B cell (primary cell): ENCODE measurements at regions not wholly inside any gene's neighbourhood (a gene's known extent, or its start where the extent isn't known, plus 50 kb on each side); places are given as distances from the start of the nearest gene placed in this dataset.

Experiments
- ATAC-seq: fragments of 200-7000 bp; cut with Tn5 transposase; one replicate; pipeline ENCODE4 v1.10.0; 2021; ENCODE audit warnings: low read depth, mild to moderate bottlenecking, moderate number of reproducible peaks, moderate library complexity
- CTCF ChIA-PET: fragments of 350-600 bp; sonication (Branson Sonifier 250); formaldehyde crosslinking; loops from one replicate; lab custom pipeline; 2021; ENCODE audit warnings: antibody characterized with exemption, inconsistent platforms; lab: Charles Lee
- POLR2A ChIA-PET: fragments of 350-600 bp; sonication (Branson Sonifier 250); formaldehyde crosslinking; loops from one replicate; lab custom pipeline; 2021; ENCODE audit warnings: antibody characterized with exemption; lab: Charles Lee
- DNase-seq: peaks from one replicate; pipeline ENCODE4 v3.0.0; 2013
- H2AFZ ChIP-seq: 2 replicates; pipeline ENCODE4 v1.6.1; 2012; ENCODE audit warnings: mild to moderate bottlenecking, low read depth, low read length; ENCODE audit not compliant: insufficient read depth, poor library complexity, severe bottlenecking
- H3K27ac ChIP-seq, 2 donors: 1 replicate in 1 of 2; 2 replicates in 1 of 2; pipeline ENCODE4 v1.5.1; 2012 to 2013; ENCODE audit warnings: low read length in 2 of 2, mild to moderate bottlenecking in 2 of 2, moderate library complexity in 1 of 2
- H3K27me3 ChIP-seq, 4 experiments: fragments of 200-600 bp in 1 of 4; sonication (generic) in 1 of 4; replicated peaks in 1 of 4; 1 replicate in 2 of 4; 2 replicates in 2 of 4; pipeline versions ENCODE4 v1.6.1 to v1.7.0; 2013 to 2016; ENCODE audit warnings: low read length in 3 of 4, mild to moderate bottlenecking in 2 of 4, mixed read lengths in 1 of 4, moderate library complexity in 1 of 4; ENCODE audit not compliant: insufficient read depth in 4 of 4, control insufficient read depth in 3 of 4; ENCODE audit errors: control extremely low read depth in 1 of 4
- H3K36me3 ChIP-seq, 2 experiments: replicated peaks in 1 of 2; 1 replicate in 1 of 2; 2 replicates in 1 of 2; pipeline versions ENCODE4 v1.6.1 to v1.7.1; 2013; ENCODE audit warnings: low read length in 1 of 2; ENCODE audit not compliant: insufficient read depth in 2 of 2, control insufficient read depth in 1 of 2; ENCODE audit errors: control extremely low read depth in 1 of 2, extremely low read depth in 1 of 2
- H3K4me1 ChIP-seq, 2 donors: fragments of 200-600 bp in 1 of 2; sonication (generic) in 1 of 2; 1 replicate in 1 of 2; 2 replicates in 1 of 2; pipeline versions ENCODE4 v1.5.1 to v1.6.1; 2013 to 2017; ENCODE audit warnings: low read length in 2 of 2; ENCODE audit not compliant: control insufficient read depth in 2 of 2, insufficient read depth in 2 of 2
- H3K4me2 ChIP-seq: replicated peaks from 2 replicates; pipeline ENCODE3; 2012; ENCODE audit warnings: mild to moderate bottlenecking, low read depth, low read length; ENCODE audit not compliant: poor library complexity, severe bottlenecking
- H3K4me3 ChIP-seq, 5 experiments: fragments of 200-600 bp in 1 of 5; sonication (generic) in 1 of 5; 1 replicate in 3 of 5; 2 replicates in 2 of 5; pipeline versions ENCODE4 v1.5.1 to v1.7.0; 2011 to 2016; ENCODE audit warnings: low read length in 4 of 5, mild to moderate bottlenecking in 4 of 5, low read depth in 2 of 5, control low read depth in 1 of 5, moderate library complexity in 1 of 5; ENCODE audit not compliant: insufficient read depth in 1 of 5; ENCODE audit errors: control extremely low read depth in 1 of 5, extremely low read depth in 1 of 5
- H3K79me2 ChIP-seq: fragments of 200-600 bp; sonication (generic); one replicate; pipeline ENCODE4 v1.6.0; 2016; ENCODE audit warnings: low read length; ENCODE audit not compliant: control insufficient read depth, insufficient read depth
- H3K9ac ChIP-seq: fragments of 200-600 bp; sonication (generic); 2 replicates; pipeline ENCODE4 v1.6.1; 2017; ENCODE audit warnings: mild to moderate bottlenecking, low read length, moderate library complexity
- H3K9me3 ChIP-seq, 3 donors: one replicate each; pipeline versions ENCODE4 v1.6.1 to v1.7.1; 2013; ENCODE audit warnings: low read length in 2 of 3; ENCODE audit not compliant: control insufficient read depth in 2 of 3, insufficient read depth in 1 of 3; ENCODE audit errors: control extremely low read depth in 1 of 3
- H4K20me1 ChIP-seq: 2 replicates; pipeline ENCODE4 v1.6.0; 2012; ENCODE audit warnings: mild to moderate bottlenecking, low read length; ENCODE audit not compliant: insufficient read depth, control insufficient read depth, poor library complexity, severe bottlenecking
- H3K27ac Mint-ChIP-seq: one replicate; pipeline ENCODE4 v1.8.0; 2021; ENCODE audit warnings: mixed read lengths
- H3K27me3 Mint-ChIP-seq: one replicate; pipeline ENCODE4 v1.8.0; 2021; ENCODE audit warnings: mixed read lengths
- H3K4me1 Mint-ChIP-seq: one replicate; pipeline ENCODE4 v1.8.0; 2021; ENCODE audit warnings: mixed read lengths
- H3K4me3 Mint-ChIP-seq: one replicate; pipeline ENCODE4 v1.8.0; 2021; ENCODE audit warnings: mixed read lengths
- H3K9me3 Mint-ChIP-seq: one replicate; pipeline ENCODE4 v1.8.0; 2022; ENCODE audit warnings: mixed read lengths; ENCODE audit not compliant: insufficient read depth
- CTCF ChIP-seq: fragments of 200-600 bp; IDR thresholded peaks from one replicate; pipeline ENCODE4 v1.8.0; 2022; ENCODE audit warnings: antibody characterized with exemption, mild to moderate bottlenecking
- EZH2 ChIP-seq: IDR thresholded peaks from 2 replicates; pipeline ENCODE4 v1.6.1; 2012; ENCODE audit warnings: borderline replicate concordance, low read depth, mild to moderate bottlenecking, moderate library complexity, low read length; ENCODE audit not compliant: insufficient read depth, poor library complexity, severe bottlenecking
- WGBS: methylation state at CpG from one replicate; pipeline ENCODE4 v1.1.5; 2013; ENCODE audit warnings: missing lambda C conversion rate; ENCODE audit not compliant: insufficient coverage; 5-methylcytosine and 5-hydroxymethylcytosine counted together
- intact Hi-C: fragments of 100-400 bp; cut with micrococcal nuclease; formaldehyde crosslinking; loops from one replicate; pipeline ENCODE4 v1.10.0; 2022

- Mint-ChIP-seq H3K9me3 (peaks cover 11% of the 10 kb centered on the region), H3K27me3 (peaks cover 36% of the 10 kb centered on the region), H3K27ac (no peak overlapping the region), H3K4me3 (no peak overlapping the region), H3K4me1 (peaks cover 2% of the 10 kb centered on the region)
- Histone ChIP-seq H3K27ac (no peak overlapping the region), H3K27me3 (peaks cover 0 to 25% (median 17%) of the 10 kb centered on the region in 4 experiments), H3K4me1 (peaks cover 3 to 5% of the 10 kb centered on the region in 2 donors), H4K20me1 (no peaks in the 10 kb centered on the region), H3K9me3 (peaks cover 6 to 37% (median 11%) of the 10 kb centered on the region in 3 donors), H3K9ac (no peak overlapping the region), H2AFZ (no peak overlapping the region), H3K79me2 (no peaks in the 10 kb centered on the region), H3K4me2 (no peak overlapping the region), H3K4me3 (no peak overlapping the region), H3K36me3 (no peaks in the 10 kb centered on the region)
- DNase-seq (peak; percentile 22), ATAC-seq (no peak)
- no CpG with 5 or more reads among the region's 3 CpGs for WGBS
- intact Hi-C loops, result no loop called here
- TF ChIP-seq CTCF, result no peak
- TF ChIP-seq EZH2, result no peak
- ChIA-PET POLR2A (no interaction called here), CTCF (no interaction called here)
Measured at GRCh38 chr16:26701243-26701886, 365.4 kb upstream of the C16orf82 start.

- no peak for TF ChIP-seq EZH2
- TF ChIP-seq CTCF, result no peak
- Histone ChIP-seq H3K79me2 (no peaks in the 10 kb centered on the region), H2AFZ (no peak overlapping the region), H3K27me3 (peaks cover 0 to 12% (median 7%) of the 10 kb centered on the region in 4 experiments), H3K4me2 (no peak overlapping the region), H3K9ac (no peak overlapping the region), H3K27ac (no peak overlapping the region), H3K4me3 (no peak overlapping the region), H3K36me3 (no peaks in the 10 kb centered on the region), H3K4me1 (peaks cover 3 to 5% of the 10 kb centered on the region in 2 donors), H4K20me1 (no peaks in the 10 kb centered on the region), H3K9me3 (peaks cover 6 to 33% (median 6%) of the 10 kb centered on the region in 3 donors)
- CTCF ChIA-PET, result no interaction called here
- Mint-ChIP-seq H3K4me3 (no peak overlapping the region), H3K4me1 (peaks cover 2% of the 10 kb centered on the region), H3K27me3 (peaks cover 39% of the 10 kb centered on the region), H3K27ac (no peak overlapping the region), H3K9me3 (peaks cover 11% of the 10 kb centered on the region)
- no peak for ATAC-seq
- 50% methylated on average over 1 of the region's 1 CpG for WGBS
- intact Hi-C loops, result no loop called here
- POLR2A ChIA-PET, result no interaction called here
- DNase-seq, result no peak
Measured at GRCh38 chr16:26705346-26705745, 361.4 kb upstream of the C16orf82 start.
